Superior temporal gyrus (tissue), 1 donor: ENCODE measurements at regions not wholly inside any gene's neighbourhood (a gene's known extent, or its start where the extent isn't known, plus 50 kb on each side); places are given as distances from the start of the nearest gene placed in this dataset.
"Not testable (repeated sequence)": the region's sequence is repeated elsewhere in the genome, so short reads cannot be mapped to it uniquely, and the experiment has no call there.

ENCODE experiments used
- DNase-seq: peaks from one replicate; pipeline ENCODE4 v3.0.0-alpha.2; 2016; ENCODE audit errors: extremely low spot score

DNA sequence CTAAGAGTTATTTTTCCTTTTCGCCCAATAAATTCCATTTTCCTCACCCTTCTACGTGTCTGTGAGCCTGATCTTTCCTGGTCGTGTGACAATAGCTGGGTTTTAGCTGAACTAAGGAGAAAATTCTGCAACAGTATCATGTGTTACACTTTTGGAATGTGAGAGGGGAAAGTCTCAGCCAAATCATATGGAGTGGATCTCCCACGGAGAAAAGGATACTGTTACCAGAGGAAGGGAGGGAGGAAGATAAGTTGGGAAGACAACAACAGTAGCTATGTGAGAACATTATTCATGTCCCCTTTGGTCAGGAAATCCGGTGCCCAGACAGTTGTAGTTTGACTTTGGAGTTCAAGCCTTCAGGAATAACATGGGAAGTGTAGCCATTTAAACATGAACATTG, 584.0 kb upstream of the RAG2 start:
- no peak for DNase-seq

GRCh38 chr11:37177721-37178120, 579.7 kb upstream of the RAG2 start:
- no peak for DNase-seq

- DNase-seq, result no peak
Measured at GRCh38 chr11:37171451-37171850, 573.4 kb upstream of the RAG2 start.

DNA sequence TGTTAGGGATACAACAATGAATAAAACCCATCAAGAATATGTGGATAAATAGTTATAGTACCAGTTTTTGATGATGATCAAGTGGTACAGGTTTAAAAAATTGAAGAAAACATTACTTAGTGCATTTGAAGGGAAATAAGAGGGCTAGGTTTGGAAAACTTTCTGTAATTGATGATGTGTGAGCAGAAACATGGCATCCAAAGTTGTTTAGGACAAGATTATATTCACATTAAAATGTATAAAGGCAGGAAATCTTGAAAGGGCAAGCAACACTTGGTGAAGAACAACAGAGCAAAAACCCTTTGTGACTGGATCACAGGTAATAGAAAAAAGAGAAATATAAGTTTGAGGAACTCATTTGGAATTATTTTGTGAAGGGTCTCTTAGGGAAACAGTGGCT, 572.3 kb upstream of the RAG2 start:
- no peak for DNase-seq

DNA sequence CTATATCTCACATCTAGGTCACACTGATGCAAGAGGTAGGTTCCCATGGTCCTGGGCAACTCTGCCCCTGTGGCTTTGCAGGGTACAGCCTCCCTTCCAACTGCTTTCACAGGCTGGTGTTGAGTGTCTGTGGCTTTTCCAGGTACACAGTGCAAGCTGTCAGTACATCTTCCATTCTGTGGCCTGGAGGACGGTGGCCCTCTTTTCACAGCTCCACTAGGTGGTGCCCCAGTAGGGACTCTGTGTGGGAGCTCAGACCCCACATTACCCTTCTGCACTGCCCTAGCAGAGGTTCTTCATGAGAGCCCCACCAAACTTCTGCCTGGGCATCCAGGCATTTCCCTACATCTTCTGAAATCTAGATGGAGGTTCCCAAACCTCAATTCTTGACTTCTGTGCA, 547.4 kb upstream of the RAG2 start:
- not testable (repeated sequence) for DNase-seq

- no peak for DNase-seq
Measured at GRCh38 chr11:37142591-37142990, 544.6 kb upstream of the RAG2 start.

GRCh38 chr11:37141707-37142106, 543.7 kb upstream of the RAG2 start:
- no peak for DNase-seq

GRCh38 chr11:37135606-37136005, 537.6 kb upstream of the RAG2 start:
- DNase-seq, result not testable (repeated sequence)

DNA sequence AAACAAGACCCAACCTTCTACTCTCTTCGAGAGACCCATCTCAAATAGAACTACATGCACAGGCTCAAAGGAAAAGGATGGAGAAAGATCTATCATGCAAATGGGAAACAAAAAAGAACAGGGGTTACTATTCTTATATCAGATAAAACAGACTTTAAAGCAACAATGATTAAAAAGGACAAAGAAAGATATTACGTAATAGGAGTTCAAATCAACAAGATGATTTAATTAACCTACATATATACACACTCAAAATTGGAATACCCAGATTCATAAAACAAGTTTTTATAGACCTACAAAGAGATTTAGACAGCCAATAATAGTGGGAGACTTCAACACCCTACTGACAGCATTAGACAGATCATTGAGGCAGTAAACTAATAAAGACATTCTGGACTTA, 536.6 kb upstream of the RAG2 start:
- DNase-seq, result no peak

DNA sequence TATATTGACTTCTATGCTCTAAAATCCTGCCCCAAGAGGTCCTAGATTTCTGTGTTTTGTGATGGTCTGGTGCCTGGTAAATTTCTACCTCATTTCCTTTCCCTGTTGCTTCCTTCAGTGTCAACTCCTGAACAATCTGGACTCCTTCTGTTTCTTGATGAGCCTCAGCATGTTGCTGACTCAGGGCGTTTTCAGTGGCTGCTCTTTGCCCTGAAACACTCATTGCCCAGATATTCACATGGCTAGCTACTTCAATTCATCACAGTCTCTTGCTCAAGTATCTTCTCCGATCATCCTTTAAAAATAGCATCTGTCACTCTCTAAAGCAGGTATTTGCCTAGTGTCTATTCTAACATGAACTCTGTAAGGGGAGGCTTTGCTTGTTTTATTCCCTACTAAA, 526.3 kb upstream of the RAG2 start:
- no peak for DNase-seq

DNA sequence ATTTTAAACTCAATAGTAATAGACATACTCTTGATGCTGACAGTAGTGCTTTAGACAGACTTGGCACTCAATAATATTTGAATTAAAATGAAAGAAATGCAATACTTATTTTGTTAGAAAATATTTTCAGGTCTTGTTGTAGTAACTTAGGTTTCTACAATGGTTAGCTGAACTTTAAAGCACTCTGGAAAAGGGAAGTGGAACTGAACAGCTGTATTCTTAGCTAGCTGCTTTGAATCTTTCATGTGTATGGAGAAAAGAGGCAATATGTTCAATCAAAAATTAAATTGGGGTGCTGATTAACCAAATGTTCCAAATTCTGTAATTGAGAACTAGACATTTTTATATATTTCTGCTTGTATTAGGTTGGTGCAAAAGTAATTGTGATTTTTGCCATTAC, 517.9 kb upstream of the RAG2 start:
- no peak for DNase-seq

- no peak for DNase-seq
Measured at GRCh38 chr11:37110385-37110784, 512.3 kb upstream of the RAG2 start.

DNA sequence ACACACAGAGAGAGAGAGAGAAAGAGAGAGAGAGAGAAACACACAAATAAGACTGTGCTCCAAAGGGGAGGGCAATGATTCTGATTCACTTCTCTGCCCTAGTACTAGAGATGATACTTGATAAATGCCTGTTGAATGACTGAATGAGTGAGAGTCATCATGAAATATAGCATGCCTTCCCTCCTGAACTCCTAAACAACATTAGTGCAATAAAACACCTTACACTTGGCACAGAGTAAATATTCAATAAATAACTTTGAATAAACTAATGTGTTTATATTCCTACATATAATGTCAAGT, 511.2 kb upstream of the RAG2 start:
- DNase-seq, result no peak

DNA sequence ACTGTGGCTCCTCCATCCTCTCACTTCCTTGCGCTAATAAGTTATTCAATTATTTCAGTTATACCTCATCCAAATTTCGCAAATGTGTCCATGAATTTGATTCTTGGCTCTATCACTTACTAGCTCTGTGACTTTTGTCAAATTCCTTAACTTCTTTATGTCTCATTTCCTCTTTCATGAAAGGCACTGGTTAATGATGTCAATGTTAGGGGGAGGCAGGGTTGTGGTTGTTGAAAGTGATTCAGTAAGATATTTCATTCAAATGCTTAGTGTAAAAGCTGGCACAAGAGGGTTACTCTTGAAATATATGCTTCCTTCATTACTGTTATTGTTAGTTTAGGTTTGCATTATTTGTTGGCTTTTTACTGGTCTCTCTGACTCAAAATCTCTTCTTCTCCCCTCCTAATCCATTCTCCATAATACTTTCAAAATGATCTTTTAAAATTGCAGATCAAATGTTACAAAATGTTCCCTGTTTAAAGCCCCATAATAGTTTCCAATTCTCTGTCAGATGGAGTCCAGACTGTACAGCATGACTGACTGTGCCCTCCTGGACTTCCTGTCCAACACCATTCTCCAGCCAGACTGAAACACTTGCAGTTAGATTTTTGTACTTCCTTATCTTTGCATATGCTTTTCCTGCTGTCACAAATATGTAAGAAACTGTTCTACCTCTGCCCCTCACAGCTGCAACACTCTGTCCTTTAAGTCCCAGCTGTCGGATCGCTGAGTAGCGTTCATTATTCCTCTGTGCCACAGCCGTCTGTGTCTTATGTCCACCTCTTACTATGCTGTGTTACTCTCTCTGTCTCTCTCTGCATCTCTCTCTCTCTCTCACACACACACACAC, 510.6 kb upstream of the RAG2 start:
- DNase-seq, result no peak

- peak; percentile 20 for DNase-seq
Measured at GRCh38 chr11:37107831-37108230, 509.8 kb upstream of the RAG2 start.

- DNase-seq, result no peak
Measured at GRCh38 chr11:37107415-37107814, 509.4 kb upstream of the RAG2 start.

DNA sequence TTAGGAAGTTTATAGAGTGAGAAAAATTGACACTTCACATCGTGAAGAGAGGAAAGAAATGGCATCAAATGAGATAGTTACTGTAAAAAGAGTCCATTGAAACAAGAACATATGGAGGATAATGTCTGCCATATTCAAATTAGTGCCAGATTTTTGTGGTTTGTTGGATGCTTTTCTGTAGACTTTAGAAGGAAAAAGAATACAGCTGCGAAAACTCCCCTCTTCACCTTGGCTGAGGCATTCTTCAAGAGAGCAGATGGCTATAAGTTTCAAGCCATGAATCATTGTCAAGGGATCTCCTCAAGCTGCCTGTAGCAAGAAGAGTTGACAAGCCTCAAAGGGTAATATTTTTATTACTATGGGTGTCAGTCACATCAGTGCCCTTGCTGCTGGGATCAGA, 507.4 kb upstream of the RAG2 start:
- peak; percentile 44 for DNase-seq

DNA sequence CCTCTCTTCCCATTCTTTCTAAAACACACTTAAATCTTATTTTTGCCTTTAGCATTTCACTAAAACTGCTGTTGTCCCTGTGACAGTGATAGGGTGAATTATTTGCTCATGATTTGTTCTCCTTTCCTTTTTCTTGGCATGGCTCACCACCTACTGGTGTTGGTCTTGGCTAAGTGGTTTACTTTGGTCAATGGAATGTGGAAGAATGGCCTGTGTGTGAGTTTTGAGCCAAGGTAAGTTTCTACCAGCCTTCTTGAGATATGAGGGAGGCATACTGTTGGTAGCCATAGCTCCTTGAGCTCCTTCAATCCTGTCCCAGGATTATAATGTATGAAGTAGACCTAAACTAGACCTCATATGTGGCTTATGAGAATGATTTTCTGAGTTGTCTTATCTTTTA, 506.3 kb upstream of the RAG2 start:
- no peak for DNase-seq

DNA sequence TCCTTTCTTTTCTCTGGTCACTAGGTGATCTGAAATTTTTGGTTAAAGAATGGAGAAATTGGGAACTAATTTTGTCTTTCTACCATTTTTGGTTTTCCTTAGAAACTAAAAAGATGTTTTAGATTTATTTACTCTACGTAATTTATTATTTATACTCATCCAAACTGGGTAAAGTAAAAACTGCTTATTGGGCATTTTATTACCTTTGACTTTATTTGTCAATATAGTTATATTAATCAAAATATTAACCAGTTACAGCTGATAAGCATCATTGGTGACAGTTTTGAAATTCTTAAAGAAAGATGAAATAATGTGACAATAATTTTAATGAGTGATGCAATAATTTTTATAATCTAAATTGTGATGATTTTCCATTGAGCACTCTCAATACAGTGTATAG, 502.0 kb upstream of the RAG2 start:
- DNase-seq, result no peak

DNA sequence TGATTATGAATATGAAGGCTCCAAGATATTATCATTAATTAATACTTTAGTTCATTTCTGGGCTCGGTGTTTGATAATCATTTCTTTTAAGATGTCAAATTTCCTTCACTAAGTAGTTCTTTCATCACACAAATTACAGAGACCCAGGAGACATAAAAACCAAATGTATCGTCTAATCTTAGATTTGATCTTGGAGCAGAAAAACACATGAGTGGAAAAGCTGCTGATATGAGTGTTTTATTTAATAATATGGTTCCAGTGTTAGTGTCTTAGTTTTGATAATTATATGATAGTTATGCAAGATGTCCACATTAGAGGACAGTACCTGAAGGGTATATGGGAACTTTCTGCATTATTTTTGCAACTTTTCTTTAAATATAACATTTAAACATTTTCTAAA, 494.5 kb upstream of the RAG2 start:
- DNase-seq, result no peak

- DNase-seq, result no peak
Measured at GRCh38 chr11:37089439-37089838, 491.4 kb upstream of the RAG2 start.

DNA sequence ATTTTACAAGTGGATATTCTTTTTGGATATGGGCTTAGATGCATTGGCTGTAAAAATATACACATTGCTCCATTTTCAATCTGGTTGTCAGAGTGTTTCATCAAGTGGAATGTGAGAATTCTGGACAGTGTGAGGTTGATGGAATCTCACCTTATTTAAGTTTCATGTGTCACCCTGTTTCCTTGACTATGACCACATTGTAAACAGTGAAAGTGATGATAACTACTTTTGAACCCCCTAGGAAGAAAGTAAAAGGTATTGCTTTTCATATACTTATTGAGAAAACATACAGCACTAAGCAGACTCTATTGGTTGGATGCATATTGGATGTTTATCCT, 490.5 kb upstream of the RAG2 start:
- no peak for DNase-seq

GRCh38 chr11:37087650-37088572, 489.9 kb upstream of the RAG2 start:
- DNase-seq, result no peak
